ENCODE measurements at regions not wholly inside any gene's neighbourhood (a gene's known extent, or its start where the extent isn't known, plus 50 kb on each side); places are given as distances from the start of the nearest gene placed in this dataset.

DNA sequence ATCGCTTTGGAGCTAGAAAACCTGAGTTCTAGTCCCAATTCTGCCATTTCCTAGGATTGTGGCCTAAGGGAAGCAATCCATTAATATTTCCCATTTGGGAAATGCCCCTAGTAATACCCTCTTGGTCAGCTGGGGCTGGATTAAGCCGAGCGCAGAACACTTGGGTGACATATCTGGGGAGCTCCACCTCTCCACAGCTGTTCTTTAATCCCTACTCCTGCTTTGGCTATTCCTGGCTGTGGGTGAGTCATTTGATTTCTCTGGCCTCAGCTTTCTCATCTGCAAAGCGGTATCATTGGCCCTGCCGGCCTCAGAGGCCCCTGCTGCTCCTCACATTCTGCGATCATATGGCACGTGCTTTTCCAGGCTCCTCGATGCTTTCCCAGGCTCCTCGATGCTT is 108.3 kb downstream of the BUB3 start:
- Histone ChIP-seq H3K4me2 (ENCODE audit: insufficient read depth, low read length) (no peak overlapping the region), H3K27me3 (ENCODE audit: control insufficient read depth in 2 of 2, insufficient read depth in 2 of 2, low read length in 2 of 2) (no peaks in the 10 kb centered on the region), H3K27ac (ENCODE audit: insufficient read depth, low read depth, low read length) (no peak overlapping the region), H3K4me3 (replicated peaks in 1 of 3; ENCODE audit: insufficient read depth in 1 of 3, low read depth in 1 of 3, low read length in 3 of 3) (no peak overlapping the region), H3K9ac (replicated peaks; ENCODE audit: extremely low read depth, insufficient read depth, low read length) (no peak overlapping the region), H2AFZ (ENCODE audit: low read depth, low read length) (no peak overlapping the region), H3K79me2 (ENCODE audit: control insufficient read depth, insufficient read depth, low read length) (no peaks in the 10 kb centered on the region), H3K4me1 (ENCODE audit: control insufficient read depth, extremely low read depth, insufficient read depth, low read length) (no peaks in the 10 kb centered on the region), H3K9me3 (replicated peaks; ENCODE audit: control insufficient read depth, insufficient read depth, low read length) (no peaks in the 10 kb centered on the region), H4K20me1 (replicated peaks; ENCODE audit: control insufficient read depth, extremely low read depth, insufficient read depth, low read length) (no peaks in the 10 kb centered on the region), H3K9me1 (replicated peaks; ENCODE audit: control insufficient read depth, extremely low read depth, insufficient read depth, low read length) (no peaks in the 10 kb centered on the region), H3K36me3 (ENCODE audit: control insufficient read depth in 2 of 2, extremely low read depth in 1 of 2, insufficient read depth in 2 of 2, low read length in 2 of 2) (no peaks in the 10 kb centered on the region)
- ChIA-PET POLR2A (no interaction called here), CTCF (no interaction called here)
- DNase-seq (ENCODE audit: low read depth, low spot score) (no peak), FAIRE-seq (no peak)
- TF ChIP-seq JUN (IDR thresholded peaks at IDR 0.05; ENCODE audit: borderline replicate concordance, insufficient read depth, insufficient read length, low read depth) (no peak), GATA2 (IDR thresholded peaks at IDR 0.05; ENCODE audit: insufficient read depth, insufficient read length, low read depth, low read length) (no peak), MYC (IDR thresholded peaks at IDR 0.05; ENCODE audit: low read depth, low read length) (no peak), POLR2A (IDR thresholded peaks at IDR 0.05; ENCODE audit: low read depth, low read length) (no peak), FOS (IDR thresholded peaks at IDR 0.05; ENCODE audit: borderline replicate concordance, insufficient read depth, low read length) (no peak), EZH2 (IDR thresholded peaks at IDR 0.05; ENCODE audit: borderline replicate concordance, low read depth, low read length, severe bottlenecking) (no peak), POLR2AphosphoS5 (IDR thresholded peaks at IDR 0.05; ENCODE audit: insufficient read depth, low read depth, low read length) (no peak)
- TF ChIP-seq, protein P1, sequence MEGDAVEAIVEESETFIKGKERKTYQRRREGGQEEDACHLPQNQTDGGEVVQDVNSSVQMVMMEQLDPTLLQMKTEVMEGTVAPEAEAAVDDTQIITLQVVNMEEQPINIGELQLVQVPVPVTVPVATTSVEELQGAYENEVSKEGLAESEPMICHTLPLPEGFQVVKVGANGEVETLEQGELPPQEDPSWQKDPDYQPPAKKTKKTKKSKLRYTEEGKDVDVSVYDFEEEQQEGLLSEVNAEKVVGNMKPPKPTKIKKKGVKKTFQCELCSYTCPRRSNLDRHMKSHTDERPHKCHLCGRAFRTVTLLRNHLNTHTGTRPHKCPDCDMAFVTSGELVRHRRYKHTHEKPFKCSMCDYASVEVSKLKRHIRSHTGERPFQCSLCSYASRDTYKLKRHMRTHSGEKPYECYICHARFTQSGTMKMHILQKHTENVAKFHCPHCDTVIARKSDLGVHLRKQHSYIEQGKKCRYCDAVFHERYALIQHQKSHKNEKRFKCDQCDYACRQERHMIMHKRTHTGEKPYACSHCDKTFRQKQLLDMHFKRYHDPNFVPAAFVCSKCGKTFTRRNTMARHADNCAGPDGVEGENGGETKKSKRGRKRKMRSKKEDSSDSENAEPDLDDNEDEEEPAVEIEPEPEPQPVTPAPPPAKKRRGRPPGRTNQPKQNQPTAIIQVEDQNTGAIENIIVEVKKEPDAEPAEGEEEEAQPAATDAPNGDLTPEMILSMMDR (IDR thresholded peaks at IDR 0.05; ENCODE audit: extremely low read depth in 1 of 2, insufficient read depth in 1 of 2, low read depth in 1 of 2, low read length in 2 of 2) = no peak
- intact Hi-C loops (cut with micrococcal nuclease) (no loop called here), dilution Hi-C loops (cut with MboI; ENCODE audit: extremely low pct_ligation_motif_present, low sequenced_read_pairs) (no loop called here)
- BruUV-seq (replicated peaks) = no TSS peak
